ENCODE measurements at regions not wholly inside any gene's neighbourhood (a gene's known extent, or its start where the extent isn't known, plus 50 kb on each side); places are given as distances from the start of the nearest gene placed in this dataset.
"Not testable (repeated sequence)": the region's sequence is repeated elsewhere in the genome, so short reads cannot be mapped to it uniquely, and the experiment has no call there.

- Mint-ChIP-seq H3K4me3 (no peak overlapping the region), H3K36me3 (ENCODE audit: low read depth) (no peaks in the 10 kb centered on the region), H3K4me1 (ENCODE audit: low read depth) (no peaks in the 10 kb centered on the region), H3K9me3 (peaks cover 5% of the 10 kb centered on the region), H3K27ac (no peak overlapping the region), H3K27me3 (ENCODE audit: low read depth) (no peaks in the 10 kb centered on the region)
Observed at GRCh38 chr1:195898373-195898772, 709.9 kb downstream of the KCNT2 start.

DNA sequence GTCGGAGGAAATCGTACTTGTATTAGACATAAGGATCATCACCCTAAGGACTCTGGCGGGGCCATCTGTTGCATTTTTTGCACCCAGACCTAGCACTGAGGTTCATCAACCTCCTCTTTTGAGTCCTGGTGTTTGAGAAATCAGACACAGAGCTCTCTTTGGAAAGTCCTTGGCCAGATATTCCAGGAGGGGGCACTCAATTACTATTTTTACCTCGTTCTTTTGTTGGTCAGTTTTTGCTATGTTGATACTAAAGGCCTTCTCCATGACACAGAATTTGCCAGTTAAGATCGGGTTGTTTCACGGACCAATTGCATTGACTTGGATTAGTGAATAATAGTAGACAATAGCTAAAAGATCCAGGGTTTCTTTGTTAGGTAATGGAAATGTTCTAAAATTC is 711.2 kb downstream of the KCNT2 start:
- Mint-ChIP-seq H3K36me3 (ENCODE audit: low read depth) (no peaks in the 10 kb centered on the region), H3K27me3 (ENCODE audit: low read depth) (no peaks in the 10 kb centered on the region), H3K4me1 (ENCODE audit: low read depth) (no peaks in the 10 kb centered on the region), H3K9me3 (peaks cover 5% of the 10 kb centered on the region), H3K27ac (no peak overlapping the region), H3K4me3 (no peak overlapping the region)

DNA sequence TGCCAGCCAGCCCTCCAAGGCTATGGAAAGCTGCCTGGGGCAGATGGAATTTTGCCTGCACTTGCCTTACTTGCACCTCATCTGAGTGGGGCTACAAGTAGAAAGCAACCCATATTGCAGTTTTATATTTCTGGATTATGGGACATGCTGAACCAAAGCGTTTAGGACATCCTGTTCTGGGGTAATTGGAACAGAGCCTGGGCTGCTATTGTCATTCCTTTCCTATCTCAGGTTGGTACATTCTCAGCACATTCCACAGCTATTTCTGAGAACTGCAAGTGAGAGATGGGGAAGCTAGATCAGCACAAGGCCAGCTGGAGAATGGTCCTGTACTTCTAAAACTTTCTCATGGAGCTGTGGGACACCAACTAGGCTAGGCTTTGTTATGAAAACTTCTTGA is 713.8 kb downstream of the KCNT2 start:
- no peak overlapping the region for H3K4me3 Mint-ChIP-seq
- peaks cover 9% of the 10 kb centered on the region for H3K9me3 Mint-ChIP-seq
- no peaks in the 10 kb centered on the region for H3K4me1 Mint-ChIP-seq (ENCODE audit: low read depth)
- H3K27me3 Mint-ChIP-seq (ENCODE audit: low read depth), result no peaks in the 10 kb centered on the region
- H3K27ac Mint-ChIP-seq, result no peak overlapping the region
- H3K36me3 Mint-ChIP-seq (ENCODE audit: low read depth), result no peaks in the 10 kb centered on the region

DNA sequence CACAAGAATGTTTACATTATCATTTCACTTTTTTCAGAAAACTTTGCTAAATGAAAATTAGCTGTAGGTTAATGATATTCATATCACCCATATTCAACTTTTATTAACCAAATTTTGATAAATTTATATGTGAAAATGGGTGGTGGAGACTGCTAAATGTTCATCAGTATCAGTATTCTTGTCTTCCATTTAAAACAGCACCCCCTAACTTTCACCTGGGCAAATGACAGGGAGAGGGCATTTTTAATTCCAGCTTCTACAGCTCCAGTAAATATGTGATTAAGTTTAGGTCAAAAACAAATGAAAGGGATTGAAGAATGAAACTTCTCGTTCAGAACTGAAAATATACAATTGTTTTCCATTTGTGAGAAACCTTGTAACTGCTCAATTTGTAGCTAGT is 722.2 kb downstream of the KCNT2 start:
- no peaks in the 10 kb centered on the region for H3K27me3 Mint-ChIP-seq (ENCODE audit: low read depth)
- no peaks in the 10 kb centered on the region for H3K36me3 Mint-ChIP-seq (ENCODE audit: low read depth)
- peaks cover 2% of the 10 kb centered on the region for H3K9me3 Mint-ChIP-seq
- no peaks in the 10 kb centered on the region for H3K4me1 Mint-ChIP-seq (ENCODE audit: low read depth)
- no peak overlapping the region for H3K27ac Mint-ChIP-seq
- no peak overlapping the region for H3K4me3 Mint-ChIP-seq

DNA sequence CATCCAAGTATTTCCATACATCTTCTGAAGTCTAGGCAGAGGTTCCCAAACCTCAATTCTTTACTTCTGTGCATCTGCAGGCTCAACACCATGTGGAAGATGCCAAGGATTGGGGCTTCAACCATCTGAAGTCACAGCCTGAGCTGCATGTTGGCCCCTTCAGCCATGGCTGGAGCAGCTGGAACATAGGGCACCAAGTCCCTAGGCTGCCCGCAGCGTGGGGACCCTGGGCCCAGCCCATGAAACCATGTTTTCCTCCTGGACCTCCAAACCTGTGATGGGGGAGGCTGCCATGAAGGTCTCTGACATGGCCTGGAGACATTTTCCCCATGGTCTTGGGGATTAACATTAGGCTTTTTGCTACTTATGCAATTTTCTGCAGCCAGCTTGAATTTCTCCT is 729.8 kb downstream of the KCNT2 start:
- Mint-ChIP-seq H3K4me3 (no peak overlapping the region), H3K27ac (no peak overlapping the region), H3K4me1 (ENCODE audit: low read depth) (no peaks in the 10 kb centered on the region), H3K36me3 (ENCODE audit: low read depth) (no peaks in the 10 kb centered on the region), H3K9me3 (no peaks in the 10 kb centered on the region), H3K27me3 (ENCODE audit: low read depth) (no peaks in the 10 kb centered on the region)

DNA sequence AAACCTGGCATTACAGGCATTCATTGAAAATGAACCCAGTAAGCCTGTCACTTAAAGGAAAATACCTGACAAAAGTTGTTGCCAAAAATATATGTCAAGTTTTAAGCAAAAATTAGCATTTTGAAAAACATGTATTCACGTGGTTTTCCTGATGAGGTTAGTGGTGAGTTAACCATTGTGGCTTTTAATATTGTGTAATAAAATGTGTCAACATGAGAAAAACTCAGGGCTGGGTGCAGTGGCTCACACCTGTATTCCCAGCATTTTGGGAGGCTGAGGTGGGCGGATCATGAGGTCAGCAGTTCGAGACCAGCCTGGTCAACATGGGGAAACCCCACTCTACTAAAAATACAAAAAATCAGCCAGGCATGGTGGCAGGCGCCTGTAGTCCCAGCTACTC is 731.4 kb downstream of the KCNT2 start:
- Mint-ChIP-seq H3K27ac (no peak overlapping the region), H3K4me1 (ENCODE audit: low read depth) (no peaks in the 10 kb centered on the region), H3K9me3 (no peaks in the 10 kb centered on the region), H3K4me3 (no peak overlapping the region), H3K36me3 (ENCODE audit: low read depth) (no peaks in the 10 kb centered on the region), H3K27me3 (ENCODE audit: low read depth) (no peaks in the 10 kb centered on the region)

DNA sequence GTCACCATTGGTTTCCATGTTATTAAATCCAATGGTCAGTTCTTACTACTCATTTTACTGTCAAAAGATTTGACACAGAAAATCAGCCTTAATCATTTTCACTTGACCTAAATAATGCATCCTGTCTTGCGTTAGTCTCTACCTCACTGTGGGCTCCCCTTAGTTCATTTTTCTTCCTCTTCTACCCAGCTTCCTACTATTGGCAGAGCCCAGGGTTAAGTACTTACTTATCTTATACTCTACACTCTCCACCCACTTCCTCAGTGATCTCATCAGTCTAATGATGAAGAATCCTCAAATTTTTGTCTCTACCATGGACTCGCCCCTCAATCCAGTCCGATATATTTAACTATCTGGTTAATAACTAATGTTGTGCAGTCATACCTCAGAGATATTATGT is 735.9 kb downstream of the KCNT2 start:
- Mint-ChIP-seq H3K27me3 (ENCODE audit: low read depth) (no peaks in the 10 kb centered on the region), H3K4me1 (ENCODE audit: low read depth) (no peaks in the 10 kb centered on the region), H3K27ac (no peak overlapping the region), H3K4me3 (no peak overlapping the region), H3K9me3 (no peaks in the 10 kb centered on the region), H3K36me3 (ENCODE audit: low read depth) (no peaks in the 10 kb centered on the region)

GRCh38 chr1:195867638-195868037 is 740.6 kb downstream of the KCNT2 start:
- no peaks in the 10 kb centered on the region for H3K4me1 Mint-ChIP-seq (ENCODE audit: low read depth)
- no peaks in the 10 kb centered on the region for H3K9me3 Mint-ChIP-seq
- H3K4me3 Mint-ChIP-seq, result no peak overlapping the region
- no peak overlapping the region for H3K27ac Mint-ChIP-seq
- no peaks in the 10 kb centered on the region for H3K27me3 Mint-ChIP-seq (ENCODE audit: low read depth)
- H3K36me3 Mint-ChIP-seq (ENCODE audit: low read depth), result no peaks in the 10 kb centered on the region

DNA sequence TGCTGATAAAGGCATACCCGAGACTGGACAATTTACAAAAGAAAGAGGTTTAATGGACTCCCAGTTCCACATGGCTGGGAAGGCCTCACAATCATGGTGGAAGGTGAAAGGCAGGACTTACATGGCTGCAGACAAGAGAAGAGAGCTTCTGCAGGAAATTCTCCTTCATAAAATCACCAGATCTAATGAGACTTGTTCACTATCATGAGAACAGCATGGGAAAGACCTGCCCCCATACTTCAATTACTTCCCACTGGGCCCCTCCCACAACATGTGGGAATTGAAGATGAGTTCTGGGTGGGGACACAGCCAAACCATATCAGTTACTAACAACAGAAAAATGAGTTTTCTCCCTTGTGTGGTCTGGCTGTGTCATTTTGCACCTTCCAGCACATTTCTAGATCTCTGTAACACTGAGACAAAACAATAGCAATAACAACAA is 741.4 kb downstream of the KCNT2 start:
- Mint-ChIP-seq H3K36me3 (ENCODE audit: low read depth) (no peaks in the 10 kb centered on the region), H3K4me3 (no peak overlapping the region), H3K27ac (no peak overlapping the region), H3K27me3 (ENCODE audit: low read depth) (no peaks in the 10 kb centered on the region), H3K4me1 (ENCODE audit: low read depth) (no peaks in the 10 kb centered on the region), H3K9me3 (no peaks in the 10 kb centered on the region)

GRCh38 chr1:195866091-195866780 is 742.0 kb downstream of the KCNT2 start:
- Mint-ChIP-seq H3K27me3 (ENCODE audit: low read depth) (no peaks in the 10 kb centered on the region), H3K9me3 (no peaks in the 10 kb centered on the region), H3K27ac (no peak overlapping the region), H3K4me1 (ENCODE audit: low read depth) (no peaks in the 10 kb centered on the region), H3K36me3 (ENCODE audit: low read depth) (no peaks in the 10 kb centered on the region), H3K4me3 (no peak overlapping the region)

DNA sequence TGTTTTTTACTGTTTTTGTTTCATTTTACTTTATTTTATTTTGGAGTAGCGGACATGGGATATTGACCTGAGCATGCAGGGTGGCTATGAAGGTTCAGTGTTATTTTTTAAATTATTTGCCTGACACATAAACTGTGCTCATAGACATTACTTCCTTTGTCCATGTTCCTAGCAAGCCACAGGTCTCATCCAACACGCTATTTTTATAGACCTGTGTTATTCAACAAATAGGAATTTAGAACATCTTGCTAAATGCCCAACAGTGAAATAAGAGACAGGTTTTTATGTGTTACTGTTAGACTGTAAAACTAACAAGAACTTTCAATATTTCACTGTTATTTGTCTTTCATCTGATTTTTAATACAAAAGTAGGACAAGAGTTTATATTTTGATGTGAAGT is 756.4 kb downstream of the KCNT2 start:
- H3K9me3 Mint-ChIP-seq, result no peaks in the 10 kb centered on the region
- no peak overlapping the region for H3K27ac Mint-ChIP-seq
- H3K27me3 Mint-ChIP-seq (ENCODE audit: low read depth), result no peaks in the 10 kb centered on the region
- no peak overlapping the region for H3K4me3 Mint-ChIP-seq
- no peaks in the 10 kb centered on the region for H3K36me3 Mint-ChIP-seq (ENCODE audit: low read depth)
- no peaks in the 10 kb centered on the region for H3K4me1 Mint-ChIP-seq (ENCODE audit: low read depth)

DNA sequence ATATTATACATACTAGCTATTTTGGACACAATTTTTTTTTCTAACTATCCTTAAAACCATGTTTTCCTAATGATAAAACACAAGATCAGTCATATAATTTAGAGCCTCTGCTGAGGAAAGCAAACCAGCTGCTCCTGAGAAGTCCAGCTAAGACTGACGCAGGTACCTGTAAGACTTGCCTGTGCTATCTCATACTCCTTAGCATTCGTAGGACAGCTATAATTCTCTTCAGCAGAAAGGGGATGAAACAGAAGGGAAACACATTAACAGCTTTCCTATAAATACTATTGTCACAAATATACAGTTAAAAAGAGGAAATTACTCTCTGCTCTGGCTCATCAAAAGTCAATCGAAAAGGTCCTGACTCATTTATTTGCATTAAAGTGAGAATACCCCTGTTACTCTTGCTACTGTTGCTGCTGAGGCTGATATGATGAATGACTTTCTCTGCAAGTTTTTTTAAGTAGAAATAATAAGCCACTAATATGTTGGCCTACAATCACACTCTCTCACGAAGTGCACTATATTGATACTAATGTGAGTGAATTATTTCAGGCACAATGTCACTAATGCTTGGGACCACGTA is 757.1 kb downstream of the KCNT2 start:
- Mint-ChIP-seq H3K27me3 (ENCODE audit: low read depth) (no peaks in the 10 kb centered on the region), H3K4me3 (no peak overlapping the region), H3K9me3 (no peaks in the 10 kb centered on the region), H3K27ac (no peak overlapping the region), H3K4me1 (ENCODE audit: low read depth) (no peaks in the 10 kb centered on the region), H3K36me3 (ENCODE audit: low read depth) (no peaks in the 10 kb centered on the region)

DNA sequence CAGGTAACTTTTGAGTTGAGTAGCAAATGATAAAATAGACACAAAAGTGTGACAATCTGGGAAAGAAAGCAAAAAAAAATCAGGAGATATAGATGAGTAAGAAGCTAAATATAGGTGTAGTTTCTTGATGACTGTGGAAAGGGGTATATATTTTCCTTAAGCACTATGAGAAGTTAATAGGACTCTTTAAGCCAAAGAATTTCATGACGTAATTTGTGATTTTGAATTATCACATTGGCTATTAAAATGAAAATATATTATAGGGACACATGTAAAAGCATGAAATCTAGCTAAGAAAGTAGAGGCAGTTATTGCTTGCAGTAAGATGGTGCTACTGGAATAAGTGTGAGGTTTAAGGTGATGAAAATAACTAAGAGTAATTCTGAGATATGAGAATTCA is 759.1 kb downstream of the KCNT2 start:
- Mint-ChIP-seq H3K4me1 (ENCODE audit: low read depth) (no peaks in the 10 kb centered on the region), H3K9me3 (no peaks in the 10 kb centered on the region), H3K27me3 (ENCODE audit: low read depth) (no peaks in the 10 kb centered on the region), H3K4me3 (no peak overlapping the region), H3K36me3 (ENCODE audit: low read depth) (no peaks in the 10 kb centered on the region), H3K27ac (no peak overlapping the region)

DNA sequence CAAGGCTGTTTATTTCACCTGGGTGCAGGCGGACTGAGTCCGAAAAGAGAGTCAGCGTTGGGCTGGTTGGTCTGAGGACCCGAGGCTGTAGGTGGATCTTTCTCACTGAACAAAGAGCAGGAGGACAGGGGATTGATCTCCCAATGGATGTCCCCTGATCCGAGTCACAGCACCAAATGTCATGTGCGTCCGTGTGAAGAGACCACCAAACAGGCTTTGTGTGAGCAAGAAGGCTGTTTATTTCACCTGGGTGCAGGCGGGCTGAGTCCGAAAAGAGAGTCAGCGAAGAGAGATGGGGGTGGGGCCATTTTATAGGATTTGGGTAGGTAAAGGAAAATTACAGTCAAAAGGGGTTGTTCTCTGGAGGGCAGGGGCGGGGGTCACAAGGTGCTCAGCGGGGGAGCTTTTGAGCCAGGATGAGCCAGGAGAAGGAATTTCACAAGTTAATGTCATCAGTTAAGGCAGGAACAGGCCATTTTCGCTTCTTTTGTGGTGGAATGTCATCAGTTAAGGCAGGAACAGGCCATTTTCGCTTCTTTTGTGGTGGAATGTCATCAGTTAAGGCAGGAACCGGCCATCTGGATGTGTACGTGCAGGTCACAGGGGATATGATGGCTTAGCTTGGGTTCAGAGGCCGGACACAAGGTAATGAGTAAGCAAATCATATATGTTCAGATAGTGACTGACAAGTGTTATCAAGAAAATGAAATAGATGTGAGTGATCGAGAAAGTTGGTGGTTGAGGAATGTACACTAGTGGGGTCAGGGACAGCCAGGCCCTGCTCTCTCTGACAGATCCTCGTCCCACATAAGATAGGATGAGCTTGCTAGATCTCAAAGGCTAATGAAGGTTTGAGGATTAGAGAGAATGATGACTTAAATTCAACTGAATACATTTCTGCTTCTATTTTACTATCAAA is 760.0 kb downstream of the KCNT2 start:
- not testable (repeated sequence) for H3K27me3 Mint-ChIP-seq (ENCODE audit: low read depth); H3K4me1 Mint-ChIP-seq (ENCODE audit: low read depth); H3K9me3 Mint-ChIP-seq; H3K27ac Mint-ChIP-seq; H3K36me3 Mint-ChIP-seq (ENCODE audit: low read depth); H3K4me3 Mint-ChIP-seq

- Mint-ChIP-seq H3K36me3 (ENCODE audit: low read depth) (no peaks in the 10 kb centered on the region), H3K9me3 (no peaks in the 10 kb centered on the region), H3K4me1 (ENCODE audit: low read depth) (no peaks in the 10 kb centered on the region), H3K27ac (no peak overlapping the region), H3K27me3 (ENCODE audit: low read depth) (no peaks in the 10 kb centered on the region), H3K4me3 (no peak overlapping the region)
Observed at GRCh38 chr1:195831789-195832188, 776.5 kb downstream of the KCNT2 start.
